ENCODE measurements at regions not wholly inside any gene's neighbourhood (a gene's known extent, or its start where the extent isn't known, plus 50 kb on each side); places are given as distances from the start of the nearest gene placed in this dataset.

DNA sequence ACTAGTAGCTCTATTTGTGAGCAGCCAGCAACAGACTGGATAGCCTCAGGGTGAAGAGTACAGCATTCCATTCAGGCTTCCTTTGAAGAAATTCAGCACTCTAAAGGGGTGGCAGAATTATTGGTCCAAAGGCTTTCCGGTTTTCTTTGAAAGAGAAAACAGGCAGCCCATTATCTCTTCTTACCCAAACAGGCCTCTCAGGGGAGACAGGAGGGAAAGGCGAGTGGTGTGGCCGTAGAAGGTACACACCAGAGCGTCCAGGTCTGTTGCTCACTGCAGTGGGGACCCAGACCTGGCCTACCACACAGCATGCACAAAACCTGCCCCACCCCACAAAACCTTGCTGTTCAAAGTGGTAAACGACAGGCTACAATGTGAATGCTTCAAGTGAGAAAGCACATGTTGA is 83.3 kb downstream of the ZNF608 start:
- no peak for DNase-seq

DNA sequence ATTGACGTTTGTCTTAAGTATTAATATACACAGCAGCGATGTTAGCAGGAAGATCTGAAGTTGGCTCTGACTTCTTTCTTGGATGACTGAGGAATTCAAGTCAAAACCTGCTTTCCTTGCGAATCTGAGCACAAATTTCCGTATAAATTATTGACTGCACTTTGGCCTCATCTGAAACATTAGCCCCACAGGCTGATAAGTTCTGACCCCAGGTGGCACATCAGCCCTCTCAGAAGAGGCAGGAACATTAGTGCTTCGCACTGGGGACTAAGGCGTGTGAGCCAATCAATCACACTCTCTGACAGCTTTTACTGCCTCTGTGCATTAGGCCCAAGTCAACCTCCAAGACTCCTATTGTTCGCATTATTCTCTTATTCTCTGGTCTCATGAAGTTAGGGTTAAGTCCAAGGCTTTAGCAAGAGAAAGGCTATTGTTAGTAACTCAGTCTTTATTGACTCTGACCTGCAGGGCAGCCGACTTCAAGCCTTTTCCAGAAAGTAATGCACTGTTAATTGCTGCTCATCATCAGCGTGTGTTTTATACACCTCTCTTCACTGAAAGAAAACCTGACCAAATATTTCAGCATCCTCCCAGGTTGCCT is 84.2 kb downstream of the ZNF608 start:
- no peak for DNase-seq

- no peak for DNase-seq
Measured at GRCh38 chr5:124661317-124662141, 84.9 kb downstream of the ZNF608 start.

- DNase-seq: no peak
Measured at GRCh38 chr5:124660229-124661093, 86.0 kb downstream of the ZNF608 start.

DNA sequence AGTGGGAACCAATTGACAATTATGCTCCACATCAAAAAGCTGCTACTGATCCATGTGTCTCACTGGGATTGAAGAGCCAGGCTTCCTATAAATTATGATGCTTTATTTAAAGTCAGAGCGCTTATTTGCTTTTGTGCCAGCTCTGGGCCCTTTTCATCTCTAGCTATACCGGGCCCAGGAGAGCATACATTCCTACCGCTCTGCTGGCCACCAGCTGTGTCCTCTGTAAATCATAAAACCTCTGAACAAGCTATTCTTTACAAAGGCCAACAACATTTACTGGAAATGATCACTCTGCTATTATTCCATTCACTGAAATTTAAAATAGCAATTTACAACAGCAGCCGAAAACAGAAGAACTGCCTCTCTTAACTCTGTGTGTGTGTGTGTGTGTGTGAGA is 86.6 kb downstream of the ZNF608 start:
- no peak for DNase-seq

- DNase-seq: no peak
Measured at GRCh38 chr5:124658867-124659557, 87.4 kb downstream of the ZNF608 start.

DNA sequence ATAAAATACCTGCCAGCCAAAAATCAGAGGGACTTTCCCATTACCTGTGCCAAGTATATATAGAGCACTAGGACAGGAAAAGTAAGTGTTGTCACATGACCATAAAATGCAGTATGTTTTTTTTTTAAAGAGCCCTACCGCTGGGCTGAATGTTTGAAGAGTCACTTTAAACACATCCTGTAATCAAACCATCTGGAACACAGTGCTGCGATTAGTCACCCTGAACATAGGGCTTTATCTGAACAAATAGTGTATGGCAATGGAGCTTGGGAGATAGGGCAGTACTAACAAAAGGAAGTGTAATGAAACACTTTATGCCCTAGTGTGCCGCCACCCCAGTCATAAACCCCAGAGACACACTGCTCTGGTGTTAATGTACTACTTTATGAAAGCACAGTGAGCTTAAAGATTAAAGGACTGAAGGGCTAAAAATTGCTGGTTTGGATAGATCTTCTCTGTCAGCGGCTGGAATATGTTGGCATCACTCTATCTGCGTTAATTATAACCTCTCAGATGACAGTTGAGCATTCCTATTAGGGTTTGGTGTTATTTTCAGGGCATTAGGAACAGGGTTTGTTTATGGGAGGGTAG is 90.4 kb downstream of the ZNF608 start:
- no peak for DNase-seq

DNA sequence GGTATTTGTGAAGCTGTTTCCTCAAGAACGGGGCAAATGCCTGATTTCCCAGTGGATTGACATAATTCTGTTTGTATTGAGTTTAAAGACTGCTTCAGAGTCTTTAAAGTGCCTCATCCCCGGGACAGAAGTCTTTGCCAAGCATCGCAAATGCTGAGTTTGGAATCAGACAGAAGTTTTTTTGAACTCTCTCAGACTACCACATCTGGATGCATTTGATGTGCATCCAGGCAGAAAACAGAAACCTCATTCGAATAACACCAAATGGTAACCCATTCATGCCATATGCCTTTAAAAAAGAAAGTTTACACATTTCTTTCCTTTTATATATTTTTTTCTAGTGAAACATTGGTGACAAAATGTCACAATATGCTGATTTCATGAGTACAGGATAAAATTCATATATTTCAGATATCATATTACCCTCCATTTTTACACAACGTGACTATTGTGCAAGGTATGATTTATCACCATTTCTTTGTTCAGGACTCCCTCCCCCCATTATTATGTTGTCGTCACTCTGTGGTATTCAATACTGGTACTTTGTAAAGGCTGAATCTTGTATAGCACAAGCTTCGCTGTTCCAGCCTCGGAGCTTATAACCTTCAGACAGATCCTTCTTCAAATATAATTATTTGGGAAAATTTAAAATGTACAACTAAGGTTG is 91.1 kb downstream of the ZNF608 start:
- no peak for DNase-seq

GRCh38 chr5:124654418-124654817 is 92.0 kb downstream of the ZNF608 start:
- DNase-seq: no peak

- no peak for DNase-seq
Measured at GRCh38 chr5:124653666-124654065, 92.8 kb downstream of the ZNF608 start.

- DNase-seq: no peak
Measured at GRCh38 chr5:124652892-124653441, 93.5 kb downstream of the ZNF608 start.

DNA sequence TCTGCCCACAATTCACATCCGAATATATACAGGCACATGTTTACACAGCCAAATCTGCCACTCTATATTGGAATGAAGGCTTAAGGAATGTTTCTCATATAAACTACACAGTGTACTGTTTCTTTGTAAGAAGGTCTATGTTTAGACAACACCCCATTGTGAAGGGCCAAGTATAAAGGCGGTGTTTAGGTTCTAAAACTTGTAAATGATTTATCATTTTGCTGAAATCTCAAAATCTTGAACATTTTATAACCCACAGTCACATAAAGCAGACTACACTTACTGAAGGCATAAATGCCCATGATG is 94.0 kb downstream of the ZNF608 start:
- DNase-seq: no peak

GRCh38 chr5:124651663-124652513 is 94.6 kb downstream of the ZNF608 start:
- DNase-seq: peak; percentile 15 to 48

DNA sequence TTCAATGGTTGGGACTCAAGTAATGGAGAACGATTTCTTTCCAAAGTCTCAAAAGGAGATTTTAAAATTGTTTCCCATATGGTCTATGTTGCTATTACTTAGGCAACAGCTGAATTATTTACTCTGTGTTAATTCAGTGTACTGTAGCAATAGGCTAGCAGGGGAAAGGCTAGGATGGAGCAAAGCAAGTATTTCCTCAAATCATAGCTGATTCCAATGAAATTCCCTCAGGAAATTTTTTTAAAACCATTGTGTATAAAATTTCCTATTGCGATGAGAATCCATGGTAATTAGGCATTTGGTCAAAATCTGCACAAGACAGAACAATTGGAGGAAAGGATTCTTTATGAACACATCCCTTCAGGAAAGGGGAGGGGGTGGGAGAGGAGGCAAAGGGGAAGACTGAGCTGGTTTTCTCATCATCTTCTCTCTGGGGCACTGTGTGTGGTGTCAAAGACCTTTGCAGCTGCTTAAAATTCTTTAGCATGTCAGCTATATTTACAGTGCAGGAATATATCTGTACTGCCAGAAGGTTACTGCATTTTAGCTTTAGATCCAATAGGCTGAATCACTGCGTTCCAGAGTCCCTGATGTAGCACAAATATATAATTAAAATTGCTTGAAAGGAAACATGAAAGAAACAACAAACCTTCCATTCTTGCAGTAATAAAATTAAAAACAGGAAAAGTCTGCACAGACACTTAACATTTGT is 95.3 kb downstream of the ZNF608 start:
- DNase-seq: no peak

GRCh38 chr5:124650147-124650561 is 96.3 kb downstream of the ZNF608 start:
- no peak for DNase-seq

DNA sequence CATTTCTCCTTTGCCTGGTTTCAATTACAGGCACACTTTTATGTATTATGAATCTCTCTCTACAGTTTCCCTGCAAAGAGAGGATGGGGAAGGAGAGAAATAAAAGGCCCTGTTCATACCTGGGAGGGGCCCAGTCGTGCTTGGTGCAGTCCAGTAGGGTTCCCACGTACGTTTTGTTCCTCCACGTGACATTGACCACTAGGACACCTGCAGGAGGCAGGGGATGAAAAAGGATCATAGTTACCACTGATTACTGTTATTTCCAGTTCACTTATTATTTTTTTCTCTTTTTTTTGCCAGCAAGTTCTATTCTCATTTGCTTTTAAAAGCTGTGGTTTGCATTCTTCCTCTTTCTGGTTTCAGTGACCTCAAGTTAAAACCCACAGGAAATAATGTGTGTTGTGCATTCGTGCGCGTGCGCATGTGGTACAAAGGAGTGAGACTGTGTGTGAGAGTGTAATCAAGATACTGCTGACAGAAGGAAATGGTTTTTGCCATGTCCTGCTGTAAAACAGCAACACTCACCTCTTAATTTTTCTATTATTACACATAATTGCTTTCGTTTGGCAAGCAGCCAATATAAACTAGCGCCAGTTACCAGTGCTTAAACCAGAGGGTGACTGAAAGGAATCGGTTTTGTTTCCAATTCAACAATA is 96.8 kb downstream of the ZNF608 start:
- DNase-seq: peak; percentile 76 to 88

DNA sequence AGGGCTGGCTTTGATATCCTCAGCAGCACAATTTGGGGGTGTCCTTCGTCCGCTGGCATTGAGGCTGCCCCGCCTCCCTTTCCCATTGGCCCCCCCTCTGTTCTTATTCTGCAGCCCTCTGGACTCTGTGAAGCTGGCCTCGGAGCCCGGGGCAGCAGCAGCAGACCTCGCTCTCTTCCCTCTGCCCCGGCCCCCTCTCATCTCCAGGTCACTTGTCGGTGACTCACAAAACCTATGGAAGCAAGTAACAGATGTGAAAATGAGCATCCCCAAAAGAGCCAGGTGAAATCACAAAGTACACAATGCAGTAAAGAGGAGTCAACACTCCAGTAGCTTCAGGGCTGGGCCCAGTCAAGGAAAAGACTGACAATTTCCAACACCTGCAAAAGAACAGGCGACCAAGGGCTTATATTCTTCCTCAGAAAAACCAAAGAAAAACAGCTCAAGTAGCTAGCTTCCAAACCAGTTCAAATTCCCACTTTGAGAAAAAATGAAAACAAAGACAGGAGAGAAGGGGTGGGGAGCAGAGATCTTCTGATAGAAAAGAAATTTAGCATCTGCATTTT is 97.5 kb downstream of the ZNF608 start:
- no peak for DNase-seq

GRCh38 chr5:124647352-124647751 is 99.1 kb downstream of the ZNF608 start:
- DNase-seq: no peak

DNA sequence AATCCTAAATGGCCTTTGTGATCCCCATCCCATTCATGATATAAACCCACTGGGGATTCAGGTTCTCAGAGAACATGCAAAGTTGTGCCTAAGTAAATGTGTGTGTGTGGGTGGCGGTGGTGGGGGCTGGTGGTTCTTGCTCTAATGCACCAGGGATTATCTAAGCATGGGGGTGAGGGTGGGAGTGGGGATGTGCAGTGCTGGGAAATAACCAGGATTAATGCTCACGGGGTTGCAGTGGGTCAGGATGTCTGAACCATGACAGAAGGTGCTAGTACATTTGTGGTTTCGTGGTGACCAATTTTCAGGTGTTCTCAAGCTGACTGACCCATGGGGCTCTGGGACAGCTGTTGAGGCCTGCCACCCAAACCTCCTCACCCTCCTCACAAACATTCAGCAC is 101.0 kb downstream of the ZNF608 start:
- DNase-seq: no peak
